ENCODE measurements at regions not wholly inside any gene's neighbourhood (a gene's known extent, or its start where the extent isn't known, plus 50 kb on each side); places are given as distances from the start of the nearest gene placed in this dataset.

DNA sequence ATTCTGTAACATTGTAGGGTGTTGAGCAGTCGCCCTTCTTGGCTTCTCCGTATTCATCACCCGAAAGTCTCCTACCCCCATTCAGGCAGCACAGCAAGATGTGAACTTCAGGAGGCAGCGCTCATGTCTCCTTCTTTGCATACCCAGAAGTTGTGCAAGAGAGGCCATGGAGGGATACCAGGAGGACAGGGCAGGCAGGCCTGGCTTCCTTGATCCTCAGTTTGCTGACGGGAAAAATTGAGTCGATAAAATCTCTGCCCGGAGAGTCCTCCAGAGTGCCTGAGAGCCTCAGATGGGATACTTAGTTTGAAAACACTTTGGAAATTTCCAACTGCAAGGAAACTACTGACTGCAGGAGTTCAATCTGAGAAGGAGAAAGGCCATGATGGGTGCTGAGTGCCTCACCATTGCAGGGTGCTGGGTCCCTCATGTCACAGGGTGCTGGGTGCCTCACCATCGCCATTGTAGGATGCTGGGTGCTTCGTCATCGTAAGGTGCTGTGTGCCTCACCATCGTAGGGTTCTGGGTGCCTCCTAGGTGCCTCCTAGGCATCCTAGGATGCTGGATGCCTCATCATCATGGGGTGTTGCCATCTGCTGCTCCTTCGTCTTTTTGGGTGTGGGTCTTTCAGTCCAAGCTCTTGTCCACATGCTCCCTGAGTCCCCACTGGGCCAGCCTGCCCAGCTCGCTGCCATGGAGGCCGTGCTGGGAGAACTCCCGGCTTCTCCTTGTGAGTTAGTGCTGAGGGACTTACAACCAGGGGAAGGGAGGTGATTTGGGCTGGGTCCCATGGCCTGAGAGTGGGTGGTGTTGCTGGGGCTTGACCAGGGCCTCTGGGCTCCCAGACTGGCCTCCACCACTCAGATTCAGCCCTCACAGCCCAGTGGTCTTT, 162.4 kb downstream of the DDX1 start:
- H3K27me3 ChIP-seq (ENCODE audit: control insufficient read depth, insufficient read depth, low read length) = no peaks in the 10 kb centered on the region
- H3K4me1 ChIP-seq (ENCODE audit: control insufficient read depth, extremely low read depth, insufficient read depth, low read length) = no peaks in the 10 kb centered on the region
- no peaks in the 10 kb centered on the region for H3K36me3 ChIP-seq (ENCODE audit: control insufficient read depth, insufficient read depth, low read length)
- no peak overlapping the region for H3K27ac ChIP-seq (ENCODE audit: insufficient read depth, low read length)
- TF ChIP-seq, protein P1, sequence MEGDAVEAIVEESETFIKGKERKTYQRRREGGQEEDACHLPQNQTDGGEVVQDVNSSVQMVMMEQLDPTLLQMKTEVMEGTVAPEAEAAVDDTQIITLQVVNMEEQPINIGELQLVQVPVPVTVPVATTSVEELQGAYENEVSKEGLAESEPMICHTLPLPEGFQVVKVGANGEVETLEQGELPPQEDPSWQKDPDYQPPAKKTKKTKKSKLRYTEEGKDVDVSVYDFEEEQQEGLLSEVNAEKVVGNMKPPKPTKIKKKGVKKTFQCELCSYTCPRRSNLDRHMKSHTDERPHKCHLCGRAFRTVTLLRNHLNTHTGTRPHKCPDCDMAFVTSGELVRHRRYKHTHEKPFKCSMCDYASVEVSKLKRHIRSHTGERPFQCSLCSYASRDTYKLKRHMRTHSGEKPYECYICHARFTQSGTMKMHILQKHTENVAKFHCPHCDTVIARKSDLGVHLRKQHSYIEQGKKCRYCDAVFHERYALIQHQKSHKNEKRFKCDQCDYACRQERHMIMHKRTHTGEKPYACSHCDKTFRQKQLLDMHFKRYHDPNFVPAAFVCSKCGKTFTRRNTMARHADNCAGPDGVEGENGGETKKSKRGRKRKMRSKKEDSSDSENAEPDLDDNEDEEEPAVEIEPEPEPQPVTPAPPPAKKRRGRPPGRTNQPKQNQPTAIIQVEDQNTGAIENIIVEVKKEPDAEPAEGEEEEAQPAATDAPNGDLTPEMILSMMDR (conservative IDR thresholded peaks at IDR 0.05 in 1 of 2, IDR thresholded peaks at IDR 0.05 in 1 of 2; ENCODE audit: low read depth in 1 of 2, low read length in 2 of 2) = no peak
- TF ChIP-seq EZH2 (IDR thresholded peaks at IDR 0.05; ENCODE audit: low read length, missing control alignments) = no peak
- DNase-seq (ENCODE audit: low read depth in 2 of 2) = no peak
- no peak overlapping the region for H3K4me2 ChIP-seq (ENCODE audit: extremely low read depth, insufficient read depth, low read length)
- H3K4me3 ChIP-seq (replicated peaks in 1 of 4; ENCODE audit: control extremely low read depth in 1 of 4, insufficient read depth in 1 of 4, low read depth in 3 of 4, low read length in 4 of 4) = no peak overlapping the region
- no peaks in the 10 kb centered on the region for H3K79me2 ChIP-seq (ENCODE audit: control insufficient read depth, insufficient read depth, low read length)
- H3K9me3 ChIP-seq (ENCODE audit: control insufficient read depth, insufficient read depth, low read depth, low read length) = no peaks in the 10 kb centered on the region
- H4K20me1 ChIP-seq (ENCODE audit: control insufficient read depth, extremely low read depth, insufficient read depth, low read length) = no peaks in the 10 kb centered on the region
- H2AFZ ChIP-seq (ENCODE audit: low read length) = no peak overlapping the region
- no peak overlapping the region for H3K9ac ChIP-seq (ENCODE audit: insufficient read depth, low read length)

DNA sequence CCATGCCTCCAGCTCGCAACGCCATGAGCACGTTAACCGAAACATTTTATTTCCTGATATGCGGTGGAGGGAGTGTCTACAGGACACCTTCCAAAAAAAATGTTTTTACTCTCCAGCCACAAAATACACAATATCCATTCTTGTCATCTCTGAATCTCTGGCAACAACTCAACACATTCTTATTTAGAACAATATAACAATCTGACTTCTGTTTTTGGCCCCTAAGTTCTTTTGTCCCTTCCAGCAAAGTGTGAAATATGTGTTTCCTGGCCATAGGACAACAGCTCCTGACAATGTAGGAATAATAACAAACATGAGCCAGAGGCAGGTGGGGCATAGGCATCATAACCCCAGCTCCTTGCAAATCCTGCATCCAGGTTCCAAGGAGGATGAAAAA, 163.0 kb downstream of the DDX1 start:
- Histone ChIP-seq H3K79me2 (ENCODE audit: control insufficient read depth, insufficient read depth, low read length) (no peaks in the 10 kb centered on the region), H3K4me3 (replicated peaks in 1 of 4; ENCODE audit: control extremely low read depth in 1 of 4, insufficient read depth in 1 of 4, low read depth in 3 of 4, low read length in 4 of 4) (no peak overlapping the region), H3K9ac (ENCODE audit: insufficient read depth, low read length) (no peak overlapping the region), H3K36me3 (ENCODE audit: control insufficient read depth, insufficient read depth, low read length) (no peaks in the 10 kb centered on the region), H3K4me2 (ENCODE audit: extremely low read depth, insufficient read depth, low read length) (no peak overlapping the region), H3K9me3 (ENCODE audit: control insufficient read depth, insufficient read depth, low read depth, low read length) (no peaks in the 10 kb centered on the region), H2AFZ (ENCODE audit: low read length) (no peak overlapping the region), H3K4me1 (ENCODE audit: control insufficient read depth, extremely low read depth, insufficient read depth, low read length) (no peaks in the 10 kb centered on the region), H4K20me1 (ENCODE audit: control insufficient read depth, extremely low read depth, insufficient read depth, low read length) (no peaks in the 10 kb centered on the region), H3K27ac (ENCODE audit: insufficient read depth, low read length) (no peak overlapping the region), H3K27me3 (ENCODE audit: control insufficient read depth, insufficient read depth, low read length) (no peaks in the 10 kb centered on the region)
- TF ChIP-seq, protein P1 (conservative IDR thresholded peaks at IDR 0.05 in 1 of 2, IDR thresholded peaks at IDR 0.05 in 1 of 2; ENCODE audit: low read depth in 1 of 2, low read length in 2 of 2) = no peak
- DNase-seq (ENCODE audit: low read depth in 2 of 2) = no peak

GRCh38 chr2:15755528-15755927, 163.9 kb downstream of the DDX1 start:
- no peak overlapping the region for H3K4me3 ChIP-seq (replicated peaks in 1 of 4; ENCODE audit: control extremely low read depth in 1 of 4, insufficient read depth in 1 of 4, low read depth in 3 of 4, low read length in 4 of 4)
- H3K36me3 ChIP-seq (ENCODE audit: control insufficient read depth, insufficient read depth, low read length) = no peaks in the 10 kb centered on the region
- H3K4me2 ChIP-seq (ENCODE audit: extremely low read depth, insufficient read depth, low read length) = no peak overlapping the region
- no peak for TF ChIP-seq EZH2 (IDR thresholded peaks at IDR 0.05; ENCODE audit: low read length, missing control alignments)
- TF ChIP-seq, protein P1 (conservative IDR thresholded peaks at IDR 0.05 in 1 of 2, IDR thresholded peaks at IDR 0.05 in 1 of 2; ENCODE audit: low read depth in 1 of 2, low read length in 2 of 2) = no peak
- no peaks in the 10 kb centered on the region for H3K27me3 ChIP-seq (ENCODE audit: control insufficient read depth, insufficient read depth, low read length)
- no peak overlapping the region for H3K9ac ChIP-seq (ENCODE audit: insufficient read depth, low read length)
- no peaks in the 10 kb centered on the region for H3K79me2 ChIP-seq (ENCODE audit: control insufficient read depth, insufficient read depth, low read length)
- no peak overlapping the region for H2AFZ ChIP-seq (ENCODE audit: low read length)
- no peak overlapping the region for H3K27ac ChIP-seq (ENCODE audit: insufficient read depth, low read length)
- DNase-seq (ENCODE audit: low read depth in 2 of 2) = no peak
- no peaks in the 10 kb centered on the region for H4K20me1 ChIP-seq (ENCODE audit: control insufficient read depth, extremely low read depth, insufficient read depth, low read length)
- no peaks in the 10 kb centered on the region for H3K4me1 ChIP-seq (ENCODE audit: control insufficient read depth, extremely low read depth, insufficient read depth, low read length)
- no peaks in the 10 kb centered on the region for H3K9me3 ChIP-seq (ENCODE audit: control insufficient read depth, insufficient read depth, low read depth, low read length)
